HG03045 (cell line): ENCODE measurements at regions not wholly inside any gene's neighbourhood (a gene's known extent, or its start where the extent isn't known, plus 50 kb on each side); places are given as distances from the start of the nearest gene placed in this dataset.

Source experiments
- ATAC-seq: cut with Tn5 transposase; IDR thresholded peaks from one replicate; pipeline ENCODE4 v1.9.1; 2021; ENCODE audit warnings: mild to moderate bottlenecking, moderate library complexity; ENCODE audit not compliant: unreplicated experiment

DNA sequence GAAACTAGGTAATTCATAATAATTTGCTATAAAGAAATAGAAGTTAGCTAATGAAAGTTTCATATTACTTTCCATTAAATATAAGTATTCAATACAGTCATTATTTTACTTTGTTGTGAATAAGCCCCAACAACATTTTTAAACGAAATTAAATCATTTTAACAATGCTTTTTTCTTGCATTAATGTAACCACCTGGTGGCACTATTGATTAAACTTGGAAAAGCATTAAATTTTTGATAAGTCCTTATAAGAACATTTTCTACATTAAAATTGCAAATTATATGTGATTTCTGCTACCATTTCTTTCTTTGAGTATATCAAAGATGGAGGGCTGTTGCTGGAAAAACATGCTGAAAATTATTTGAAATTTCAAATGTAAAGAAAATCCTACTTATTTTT, 918.8 kb upstream of the TMPRSS15 start:
- ATAC-seq = no peak

DNA sequence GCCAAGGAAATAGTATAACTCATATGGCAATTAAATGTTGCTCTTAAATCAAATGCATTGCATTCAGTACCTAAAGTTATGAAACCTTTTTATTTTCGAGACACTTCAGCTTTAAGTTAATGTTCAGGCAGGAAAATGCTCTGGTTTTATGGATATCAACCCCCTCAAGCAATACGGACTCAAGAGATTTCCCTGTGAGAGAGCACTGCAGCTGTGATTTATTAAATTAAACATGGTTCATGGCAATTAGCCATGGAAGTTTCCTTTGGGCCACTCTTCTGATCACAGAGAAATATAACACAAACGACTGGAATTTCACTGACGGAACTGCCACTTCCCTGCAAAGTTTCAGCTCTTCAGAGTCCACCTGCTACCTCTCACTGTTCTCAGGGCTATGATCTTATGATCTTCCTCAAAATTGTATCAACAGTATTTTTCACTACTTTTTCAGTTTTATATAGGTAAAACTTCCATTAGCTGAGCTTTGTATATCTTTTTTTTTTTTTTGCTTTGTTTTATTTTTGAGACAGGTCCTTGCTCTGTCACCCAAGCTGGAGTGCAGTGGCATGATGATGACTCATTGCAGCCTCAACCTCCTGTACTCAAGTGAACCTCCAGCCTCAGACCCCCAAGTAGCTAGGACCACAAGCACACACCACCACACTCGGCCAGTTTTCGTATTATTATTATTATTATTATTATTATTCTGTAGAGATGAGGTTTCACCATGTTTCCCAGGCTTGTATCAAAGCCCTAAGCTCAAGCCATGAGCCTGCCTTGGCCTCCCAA, 923.1 kb upstream of the TMPRSS15 start:
- no peak for ATAC-seq

GRCh38 chr21:19328954-19329353, 925.4 kb upstream of the TMPRSS15 start:
- no peak for ATAC-seq

DNA sequence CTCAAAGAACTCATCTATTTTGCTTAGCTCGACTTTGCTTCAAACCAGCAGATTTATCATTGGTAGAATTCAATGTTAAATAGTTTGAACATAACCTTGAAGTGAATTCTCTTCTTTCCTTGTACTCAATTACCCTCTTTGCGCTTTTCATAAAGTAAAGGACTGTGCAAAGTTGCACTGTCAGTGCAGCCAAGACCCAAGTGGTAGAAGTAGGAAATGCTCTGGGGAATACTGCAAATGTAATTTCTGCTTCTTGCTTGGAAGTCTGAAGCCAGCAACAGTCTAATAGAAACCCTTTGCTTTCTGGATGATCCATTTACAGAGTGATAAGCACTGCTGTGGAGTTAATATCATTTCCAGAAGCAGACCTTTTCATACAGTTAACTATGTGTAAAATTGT, 936.7 kb upstream of the TMPRSS15 start:
- ATAC-seq = no peak

GRCh38 chr21:19340954-19341353, 937.4 kb upstream of the TMPRSS15 start:
- no peak for ATAC-seq

- ATAC-seq = no peak
Observed at GRCh38 chr21:19343711-19344110, 940.1 kb upstream of the TMPRSS15 start.

GRCh38 chr21:19350286-19350685, 946.7 kb upstream of the TMPRSS15 start:
- no peak for ATAC-seq

GRCh38 chr21:19353256-19353655, 949.7 kb upstream of the TMPRSS15 start:
- ATAC-seq = no peak

DNA sequence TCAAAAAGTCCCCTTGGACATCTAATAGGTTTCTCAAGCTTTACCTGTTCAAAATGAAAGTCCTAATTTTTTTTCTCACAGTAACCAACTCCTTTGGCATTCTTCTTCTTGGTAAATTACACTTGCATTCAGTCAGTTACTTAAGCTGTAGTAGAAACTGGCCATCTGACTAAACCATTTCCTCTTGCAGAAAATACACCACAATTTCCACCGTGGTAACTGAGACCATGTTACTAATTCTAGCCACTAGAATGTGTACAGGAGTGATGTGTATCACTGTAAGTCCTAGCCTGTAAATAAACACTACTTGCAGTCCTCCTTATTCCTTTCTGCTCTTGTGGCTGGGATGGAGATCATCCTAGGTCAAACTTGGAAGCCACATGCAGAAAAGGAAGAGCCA, 965.4 kb upstream of the TMPRSS15 start:
- no peak for ATAC-seq

GRCh38 chr21:19392390-19392789, 988.8 kb upstream of the TMPRSS15 start:
- ATAC-seq = no peak

- ATAC-seq = no peak
Observed at GRCh38 chr21:19400223-19400770, 996.7 kb upstream of the TMPRSS15 start.

GRCh38 chr21:19402870-19403269, 999.3 kb upstream of the TMPRSS15 start:
- no peak for ATAC-seq

DNA sequence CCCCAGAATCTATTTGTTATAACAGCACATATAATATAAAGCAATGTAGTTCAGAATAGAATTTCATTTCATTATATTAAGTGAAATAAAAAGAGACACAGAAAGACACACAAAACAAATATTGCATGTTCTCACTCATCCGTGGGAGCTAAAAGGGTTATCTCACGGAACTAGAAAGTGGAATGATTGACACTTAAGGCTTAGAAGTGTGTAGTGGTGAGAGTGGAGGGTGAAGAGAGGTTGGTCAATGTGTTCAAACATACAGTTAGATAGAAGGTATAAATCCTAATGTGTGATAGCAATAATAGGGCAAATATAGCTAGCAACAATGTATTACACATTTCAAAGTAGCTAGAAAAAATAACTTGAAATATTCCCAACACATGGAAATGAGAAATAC, 1001.7 kb upstream of the TMPRSS15 start:
- ATAC-seq = no peak

- no peak for ATAC-seq
Observed at GRCh38 chr21:19420565-19420964, 1017.0 kb upstream of the TMPRSS15 start.

DNA sequence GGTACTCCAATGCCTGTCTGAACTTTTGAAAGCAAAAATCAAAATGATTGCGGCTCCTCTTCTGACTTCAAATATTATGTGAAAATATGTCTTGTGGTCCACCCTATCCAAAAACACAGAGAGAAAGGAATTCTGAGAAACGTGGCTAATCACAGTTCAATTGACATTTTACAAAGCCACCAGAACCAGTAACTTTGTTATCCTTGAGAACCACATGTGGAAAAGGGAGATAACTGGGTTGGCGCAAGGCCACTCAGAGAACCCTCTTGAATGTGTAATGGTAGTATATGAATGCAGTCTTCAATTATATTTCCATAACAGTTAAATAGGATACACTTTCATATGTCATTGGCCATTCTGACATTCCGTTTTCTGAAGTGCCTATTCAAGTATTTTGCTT, 1030.0 kb upstream of the TMPRSS15 start:
- ATAC-seq = no peak

- ATAC-seq = no peak
Observed at GRCh38 chr21:19440792-19441655, 1037.4 kb upstream of the TMPRSS15 start.

DNA sequence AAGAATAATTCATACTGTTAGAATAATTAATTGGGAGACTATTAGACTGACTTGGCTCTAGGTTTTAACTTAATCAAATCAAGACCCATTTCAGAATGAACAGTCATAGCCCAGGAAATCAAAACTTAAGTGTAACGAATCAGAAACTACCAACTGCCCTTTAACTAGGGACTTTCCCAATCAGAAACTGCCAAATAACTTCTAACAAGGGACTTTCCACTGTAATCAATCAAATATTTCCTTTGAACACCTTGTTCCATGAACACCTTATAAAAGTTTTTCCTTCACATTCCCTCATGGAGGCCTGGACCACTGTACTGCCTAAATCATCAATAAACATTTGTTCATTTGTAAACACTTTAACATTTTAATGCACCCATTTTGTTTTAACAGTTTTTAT, 1054.7 kb upstream of the TMPRSS15 start:
- ATAC-seq = no peak

- no peak for ATAC-seq
Observed at GRCh38 chr21:19461481-19462205, 1058.1 kb upstream of the TMPRSS15 start.

- ATAC-seq = no peak
Observed at GRCh38 chr21:19463966-19464365, 1060.4 kb upstream of the TMPRSS15 start.

DNA sequence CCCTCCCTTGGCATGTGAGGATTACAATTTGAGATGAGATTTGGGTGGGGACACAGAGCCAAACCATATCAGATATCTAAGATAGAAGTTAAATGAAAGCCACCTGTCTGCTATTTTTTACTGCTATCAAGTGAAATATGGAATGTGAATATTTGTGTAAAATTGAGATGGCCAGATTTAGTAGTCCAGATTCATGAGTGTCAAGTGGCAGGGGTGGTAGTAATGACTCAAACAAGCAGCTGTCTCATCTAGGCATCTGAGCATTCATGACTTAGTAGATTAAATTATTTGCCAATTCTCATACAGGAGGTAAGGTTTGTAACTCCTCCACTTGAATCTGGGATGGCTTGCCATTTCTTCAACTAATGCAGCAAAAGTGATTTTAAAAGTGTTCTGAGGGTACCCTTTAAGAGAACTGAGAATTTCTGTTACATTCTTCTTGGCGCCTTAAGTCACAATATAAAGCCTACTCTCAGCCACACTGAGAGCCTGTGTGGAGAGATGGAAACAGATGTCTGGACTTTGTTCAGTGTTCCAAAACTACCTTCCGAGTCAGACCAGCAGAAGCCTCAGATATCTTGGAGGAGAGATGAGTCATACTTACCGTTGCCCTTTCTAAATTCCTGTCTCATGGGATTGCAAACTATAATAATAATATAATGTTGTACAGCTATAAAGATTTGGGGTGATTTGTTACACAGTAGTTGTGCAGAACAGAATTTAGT, 1065.6 kb upstream of the TMPRSS15 start:
- ATAC-seq = no peak

- ATAC-seq = no peak
Observed at GRCh38 chr21:19475525-19475924, 1071.9 kb upstream of the TMPRSS15 start.
